GM18519 (cell line): ENCODE measurements at regions not wholly inside any gene's neighbourhood (a gene's known extent, or its start where the extent isn't known, plus 50 kb on each side); places are given as distances from the start of the nearest gene placed in this dataset.

Experiments
- ATAC-seq: cut with Tn5 transposase; IDR thresholded peaks from one replicate; pipeline ENCODE4 v1.9.1; 2021; ENCODE audit warnings: mild to moderate bottlenecking, moderate library complexity; ENCODE audit not compliant: unreplicated experiment, low FRiP score

DNA sequence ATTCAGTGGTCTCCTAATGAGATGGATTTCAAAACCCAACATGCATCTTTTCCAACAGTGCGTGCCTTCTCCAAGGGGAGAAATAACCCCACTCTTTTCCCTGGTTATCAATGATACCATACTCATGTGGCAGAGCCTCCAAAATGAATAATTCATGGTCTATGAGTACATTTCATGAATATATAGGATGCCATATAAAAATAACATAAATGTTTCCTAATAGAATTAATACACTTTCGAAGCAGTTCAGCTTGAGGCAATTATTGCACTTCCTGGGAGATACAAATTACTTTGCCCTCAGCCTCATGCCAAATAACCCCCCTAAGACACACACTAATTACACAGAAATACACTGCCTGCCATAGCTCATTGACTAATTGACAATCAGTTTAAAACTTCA, 318.6 kb downstream of the ZSWIM6 start:
- no peak for ATAC-seq

DNA sequence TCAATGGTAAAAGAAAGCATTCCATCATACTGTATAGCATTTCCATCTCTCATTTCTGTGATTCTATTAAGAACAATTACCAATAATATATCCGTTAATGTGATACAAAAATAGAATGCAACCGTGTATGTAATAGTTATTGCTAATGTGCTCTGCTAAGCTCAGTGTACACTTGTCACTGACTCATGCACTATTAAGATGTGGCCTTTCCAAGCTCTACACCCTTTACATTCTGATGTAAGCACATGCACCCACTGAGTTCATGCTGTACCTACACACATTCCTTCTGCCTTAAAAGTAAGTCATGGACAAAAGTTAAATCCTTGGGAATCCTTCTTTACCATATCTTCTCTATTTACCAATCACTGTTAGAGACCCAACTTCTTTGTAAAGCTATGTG, 319.1 kb downstream of the ZSWIM6 start:
- no peak for ATAC-seq

DNA sequence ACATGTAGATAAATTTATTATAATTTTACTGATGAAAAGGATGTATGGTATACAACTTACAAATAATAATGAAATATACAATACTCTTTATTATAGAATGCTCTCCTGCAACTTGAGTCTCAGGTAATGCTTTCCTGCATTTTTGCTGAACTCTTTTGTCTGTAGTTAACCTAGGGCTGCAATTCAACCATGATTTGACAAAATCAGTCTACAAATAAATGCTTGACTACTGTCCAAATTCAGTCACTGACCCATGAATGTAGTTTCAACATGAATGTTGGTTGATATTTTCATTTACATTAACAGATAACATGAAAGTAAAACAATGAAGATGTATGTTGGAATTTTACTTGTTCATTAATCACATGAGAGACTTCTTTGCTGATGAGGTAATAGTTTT, 320.9 kb downstream of the ZSWIM6 start:
- ATAC-seq: no peak

DNA sequence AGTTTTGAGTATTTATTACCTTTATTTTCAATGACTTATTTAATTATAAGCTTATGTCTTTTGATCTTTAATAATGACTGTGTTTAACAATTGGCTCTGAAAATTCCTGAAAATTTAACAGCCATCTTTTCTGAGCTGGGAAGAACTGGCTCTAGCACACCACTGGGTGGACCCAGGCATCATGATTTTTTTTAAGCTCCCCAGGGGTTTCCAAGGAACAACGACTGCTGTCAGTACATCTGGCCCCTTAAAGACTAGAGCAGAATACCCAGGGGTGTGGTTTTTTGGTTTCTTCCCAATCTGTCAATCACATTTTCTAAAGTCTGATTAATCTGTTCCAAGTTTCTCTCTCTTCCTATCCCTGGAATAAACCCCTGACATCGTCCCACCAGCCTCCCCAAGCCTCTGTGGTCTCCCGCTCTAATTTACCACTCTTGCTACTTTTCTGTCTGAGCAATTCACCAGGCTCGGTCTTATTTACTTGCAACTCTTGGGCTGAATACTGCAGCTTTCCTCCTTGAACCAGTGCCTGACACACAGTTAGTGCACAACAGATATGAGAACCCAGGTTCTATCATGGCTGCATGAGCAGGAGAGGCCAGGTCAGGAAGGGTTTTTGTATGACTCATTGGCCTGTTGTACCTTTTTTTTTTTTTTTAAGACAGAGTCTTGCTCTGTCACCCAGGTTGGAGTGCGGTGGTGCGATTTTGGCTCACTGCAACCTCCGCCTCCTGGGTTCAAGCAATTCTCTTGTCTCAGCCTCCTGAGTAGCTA, 321.9 kb downstream of the ZSWIM6 start:
- ATAC-seq: no peak

DNA sequence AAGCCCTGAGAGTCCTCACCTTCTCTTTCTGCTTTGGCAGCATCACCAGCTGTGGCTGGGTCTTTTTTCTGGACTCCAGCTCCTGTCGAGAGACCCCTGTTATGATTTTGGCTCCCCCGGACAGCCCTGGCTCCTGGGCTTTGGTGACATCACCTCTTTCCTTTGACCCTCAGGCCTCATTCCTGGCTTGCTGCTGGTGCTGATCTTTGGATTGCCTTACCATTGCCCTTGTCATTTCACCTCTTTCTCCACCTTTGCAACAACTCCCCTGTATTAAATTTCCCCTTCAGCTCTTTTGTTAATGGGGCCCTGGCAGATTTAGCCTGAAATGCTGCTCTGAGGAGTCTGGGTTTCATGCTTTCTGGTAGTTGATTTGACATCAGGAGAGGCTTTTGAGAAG, 322.8 kb downstream of the ZSWIM6 start:
- no peak for ATAC-seq

DNA sequence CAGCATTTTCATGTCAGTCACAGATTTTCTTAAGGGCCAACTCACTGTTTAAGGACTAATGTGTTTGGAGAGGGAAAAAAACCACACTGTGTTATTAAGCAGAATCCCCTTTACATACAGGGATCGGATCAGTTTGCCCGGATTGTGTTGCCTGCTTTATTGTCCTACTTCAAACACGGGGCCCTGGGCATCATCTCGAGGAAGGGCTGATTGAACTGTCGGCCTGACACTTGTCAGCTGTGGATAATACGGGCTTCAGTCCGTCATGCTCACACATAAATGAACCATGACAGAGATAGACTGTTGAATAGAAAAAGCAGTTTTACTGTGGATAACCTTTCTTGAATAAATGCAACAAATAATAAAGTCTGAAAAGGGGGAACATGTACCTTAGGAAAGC, 325.0 kb downstream of the ZSWIM6 start:
- ATAC-seq: no peak

DNA sequence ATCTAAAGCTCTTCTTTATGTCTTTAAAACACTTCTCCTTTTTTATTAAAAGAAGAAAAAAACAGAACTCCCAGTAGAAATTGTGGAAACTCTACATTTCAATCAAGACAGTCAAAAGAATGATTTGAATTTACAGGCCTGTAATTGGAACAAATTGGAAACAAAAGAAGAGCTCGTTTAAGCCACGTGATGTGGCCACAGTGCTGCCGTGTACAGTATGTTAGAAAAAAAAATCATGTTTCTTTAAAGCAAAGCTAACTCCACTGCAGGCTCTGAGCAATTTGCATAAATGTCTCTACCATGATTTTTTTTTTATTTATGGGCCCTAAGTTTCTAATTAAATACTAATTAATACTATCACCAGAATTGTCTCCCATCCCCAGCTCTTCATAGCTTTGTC, 325.6 kb downstream of the ZSWIM6 start:
- no peak for ATAC-seq

DNA sequence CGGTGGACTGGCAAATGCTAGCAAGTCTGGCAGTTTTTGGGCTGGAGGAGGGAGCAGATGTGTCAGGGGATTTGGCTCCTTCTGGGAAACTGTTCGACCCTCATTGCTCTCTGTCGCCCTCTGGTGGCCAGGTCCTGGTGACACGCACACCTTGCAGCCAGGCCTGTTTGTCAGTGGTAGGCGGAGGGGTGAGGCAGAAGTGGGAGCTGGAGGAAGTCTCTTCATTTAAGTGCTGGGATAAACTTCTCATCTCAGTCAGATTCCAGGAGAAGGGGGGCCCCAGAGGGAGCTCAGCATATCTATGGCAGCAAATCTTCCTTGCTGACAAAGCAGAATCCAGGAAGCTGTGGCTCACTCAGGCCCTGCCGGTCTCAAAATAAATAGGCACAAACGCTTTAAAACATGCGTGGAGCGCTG, 326.5 kb downstream of the ZSWIM6 start:
- ATAC-seq: peak; percentile 62

DNA sequence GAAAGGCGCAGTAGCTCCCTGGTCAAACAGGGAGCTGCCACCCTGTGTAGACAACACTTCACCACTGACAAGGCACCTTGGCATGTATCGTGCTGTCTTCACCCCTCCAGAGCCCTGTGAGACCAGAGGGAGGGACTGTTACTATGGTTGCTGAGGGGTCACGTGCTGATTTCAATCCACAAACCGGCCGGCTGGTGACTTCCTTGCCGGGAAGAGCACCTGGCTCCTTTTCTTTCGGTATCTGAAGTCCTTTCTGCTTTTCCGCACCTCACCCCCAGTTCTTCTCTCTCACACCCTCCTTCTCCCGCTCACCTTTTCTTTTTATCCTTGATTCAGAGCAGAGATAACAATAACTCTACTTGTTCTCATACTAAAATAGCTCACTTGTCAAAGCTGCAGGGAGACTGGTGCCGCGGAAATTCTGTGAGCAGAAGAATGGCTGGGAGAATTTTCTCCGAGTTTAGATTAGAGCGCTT, 327.2 kb downstream of the ZSWIM6 start:
- ATAC-seq: no peak

DNA sequence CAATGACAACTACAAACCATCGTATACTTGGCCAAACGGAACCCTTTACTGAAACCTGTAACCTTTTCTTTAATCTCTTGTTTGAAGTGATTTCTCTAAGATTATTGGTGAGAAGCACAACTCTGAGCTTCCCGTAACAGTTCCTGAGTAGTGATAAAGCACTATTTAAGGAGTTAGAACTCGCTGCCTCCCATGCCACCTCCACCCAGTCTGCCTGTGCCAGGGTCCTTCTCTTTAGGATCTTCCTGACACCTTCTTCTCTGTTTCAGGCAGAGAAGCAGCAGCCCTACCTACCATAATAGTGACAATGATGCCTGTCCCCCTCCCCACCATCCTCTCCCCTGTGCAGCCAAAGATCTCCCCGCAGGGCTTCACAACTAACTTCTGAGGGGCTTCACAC, 330.6 kb downstream of the ZSWIM6 start:
- ATAC-seq: no peak

DNA sequence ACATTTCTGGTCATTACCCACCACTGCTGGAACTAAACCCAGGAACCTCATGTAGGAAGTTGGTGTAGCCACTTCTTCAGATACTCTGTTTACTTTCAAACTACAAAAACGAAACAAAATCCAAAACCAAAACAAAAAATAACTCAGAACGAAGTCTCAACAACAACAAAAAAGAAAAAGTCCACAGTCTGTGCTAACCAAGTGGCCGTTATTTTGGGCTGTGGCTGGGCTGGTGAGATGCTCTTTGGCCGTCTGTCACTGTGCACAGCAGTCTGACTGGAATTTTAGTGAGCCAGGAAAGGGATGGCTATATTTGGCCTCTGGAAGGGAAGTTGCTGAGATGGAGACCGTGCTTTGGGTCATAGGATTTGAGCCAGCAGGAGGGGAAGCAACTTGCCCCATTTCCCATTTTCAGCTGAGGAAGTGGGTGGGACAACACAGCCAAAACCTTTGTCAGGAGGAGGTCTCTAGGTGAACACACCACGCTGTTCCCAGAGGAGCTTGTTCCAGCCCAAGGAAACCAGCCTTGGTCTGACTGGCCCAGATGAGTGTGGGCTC, 334.1 kb downstream of the ZSWIM6 start:
- no peak for ATAC-seq

DNA sequence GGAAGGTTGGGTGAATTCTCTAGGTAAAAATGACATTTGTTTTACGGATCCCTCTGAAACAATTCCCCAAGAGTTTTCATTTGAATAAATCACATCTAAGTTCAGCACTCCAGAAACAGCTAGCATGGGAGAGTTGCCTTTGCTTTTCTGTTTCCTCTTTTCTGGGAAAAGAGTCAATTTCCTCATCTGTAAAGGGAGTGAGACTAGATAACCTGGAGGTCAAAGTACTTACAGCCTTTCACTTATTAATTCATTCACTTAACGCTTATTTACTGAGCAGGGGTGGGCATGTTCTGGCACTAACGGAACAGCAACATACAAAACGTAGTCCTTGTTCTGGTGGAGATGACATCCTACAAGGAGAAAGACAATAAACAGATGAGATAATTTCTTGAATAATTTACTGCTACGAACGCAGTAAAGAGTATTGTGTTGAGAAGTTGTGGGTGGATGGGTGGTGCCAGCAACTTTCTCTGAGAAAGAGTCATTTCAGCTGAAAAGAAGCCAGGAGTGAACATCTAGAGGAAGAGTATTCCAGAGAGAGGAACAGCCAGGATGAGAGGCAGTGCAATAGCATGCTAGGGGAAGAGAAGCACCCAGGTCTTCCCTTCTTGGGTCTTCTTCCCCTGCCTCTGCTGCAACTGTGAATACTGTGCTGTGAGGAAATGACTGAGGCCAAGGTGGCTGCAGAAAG, 335.6 kb downstream of the ZSWIM6 start:
- no peak for ATAC-seq

DNA sequence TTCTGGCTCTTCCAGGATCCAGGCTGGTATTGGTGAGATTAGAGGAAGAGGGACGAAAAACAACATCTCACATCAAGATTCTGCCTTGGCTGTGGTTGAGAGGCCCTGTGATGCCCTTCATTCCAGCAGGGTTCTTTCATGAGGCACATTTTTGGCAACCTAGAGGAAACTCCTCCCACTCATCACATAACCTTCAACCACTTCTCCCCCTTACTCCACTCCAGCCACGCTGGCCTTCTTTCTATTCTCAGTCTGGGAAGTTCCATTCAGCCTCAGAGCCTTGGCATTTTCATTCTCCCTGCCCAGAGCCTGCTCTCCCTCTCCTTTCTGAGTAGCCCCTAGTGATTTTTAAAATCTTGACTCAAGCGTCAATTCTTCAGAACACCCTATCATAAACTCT, 337.5 kb downstream of the ZSWIM6 start:
- ATAC-seq: no peak

DNA sequence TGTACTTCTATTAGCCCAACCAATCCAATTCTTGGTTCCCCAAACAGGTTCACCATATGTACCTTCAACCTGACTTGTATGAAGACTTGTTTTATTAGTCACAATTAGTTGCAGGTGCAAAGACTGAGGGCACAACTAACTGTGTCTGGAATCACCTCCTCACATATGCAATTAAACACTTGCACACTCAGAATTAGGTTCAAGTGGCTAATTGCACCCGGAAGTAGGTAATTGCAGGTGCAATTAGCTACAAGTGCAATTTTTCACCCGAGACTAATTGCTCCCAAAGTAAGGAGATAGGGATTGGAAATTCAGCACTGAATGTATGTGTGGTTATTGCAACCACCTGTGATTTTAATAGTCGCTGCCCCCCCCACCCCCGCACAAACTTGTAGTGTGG, 338.9 kb downstream of the ZSWIM6 start:
- no peak for ATAC-seq

DNA sequence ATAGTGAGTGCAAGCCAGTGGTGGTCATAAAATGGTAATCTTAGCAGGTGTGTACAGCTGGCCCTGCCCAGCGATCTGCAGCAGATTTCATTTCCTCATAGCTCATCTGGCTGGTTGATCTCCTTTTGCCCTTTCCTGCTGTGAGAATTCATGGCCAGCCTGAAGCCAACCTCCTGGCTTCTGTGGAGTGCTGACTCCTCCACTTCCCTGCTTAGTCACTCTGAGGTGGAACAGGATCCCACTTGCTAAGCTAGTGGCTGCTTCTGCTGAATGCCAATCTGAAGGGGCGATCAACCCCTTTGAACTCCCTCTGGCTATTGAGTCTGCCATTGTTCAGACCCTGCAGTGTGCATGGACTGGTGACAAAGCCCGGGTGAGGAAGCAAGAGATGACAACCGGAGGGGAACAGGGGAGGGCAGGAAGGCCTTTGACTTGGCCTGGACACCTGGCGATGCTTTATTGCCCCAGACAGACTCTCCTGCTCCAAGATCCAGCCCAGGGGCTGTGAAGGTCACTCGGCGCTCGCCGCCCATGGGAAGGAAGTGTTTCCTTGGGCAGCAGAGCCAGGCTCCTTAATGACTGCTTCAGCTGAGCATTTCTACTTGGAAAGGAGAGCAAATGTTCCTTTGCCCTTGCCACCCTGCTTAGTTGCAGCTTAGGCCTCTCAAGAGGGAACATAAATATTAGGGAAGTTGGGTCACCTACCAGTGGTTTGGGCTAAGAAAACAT, 341.1 kb downstream of the ZSWIM6 start:
- peak; percentile 44 for ATAC-seq

DNA sequence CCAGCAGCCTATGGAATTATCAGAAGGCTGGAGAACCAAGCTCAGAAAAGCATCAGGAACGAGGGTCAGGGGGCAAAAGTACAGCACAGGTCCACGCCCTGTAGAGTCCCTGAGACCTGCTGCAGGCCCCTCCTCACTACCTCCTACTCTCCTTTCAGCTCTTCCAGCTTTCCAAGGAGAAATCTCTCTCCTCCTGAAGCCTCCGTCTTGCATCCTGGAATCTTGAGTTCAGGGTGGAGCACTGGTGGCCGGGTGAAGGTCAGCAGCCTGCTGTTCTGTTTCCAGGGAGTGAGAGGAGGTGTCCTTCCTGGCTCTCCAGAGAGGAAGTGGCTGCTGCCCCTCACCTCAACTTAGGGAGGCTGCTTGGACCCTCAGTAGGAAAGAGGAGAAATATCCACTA, 342.3 kb downstream of the ZSWIM6 start:
- ATAC-seq: no peak

DNA sequence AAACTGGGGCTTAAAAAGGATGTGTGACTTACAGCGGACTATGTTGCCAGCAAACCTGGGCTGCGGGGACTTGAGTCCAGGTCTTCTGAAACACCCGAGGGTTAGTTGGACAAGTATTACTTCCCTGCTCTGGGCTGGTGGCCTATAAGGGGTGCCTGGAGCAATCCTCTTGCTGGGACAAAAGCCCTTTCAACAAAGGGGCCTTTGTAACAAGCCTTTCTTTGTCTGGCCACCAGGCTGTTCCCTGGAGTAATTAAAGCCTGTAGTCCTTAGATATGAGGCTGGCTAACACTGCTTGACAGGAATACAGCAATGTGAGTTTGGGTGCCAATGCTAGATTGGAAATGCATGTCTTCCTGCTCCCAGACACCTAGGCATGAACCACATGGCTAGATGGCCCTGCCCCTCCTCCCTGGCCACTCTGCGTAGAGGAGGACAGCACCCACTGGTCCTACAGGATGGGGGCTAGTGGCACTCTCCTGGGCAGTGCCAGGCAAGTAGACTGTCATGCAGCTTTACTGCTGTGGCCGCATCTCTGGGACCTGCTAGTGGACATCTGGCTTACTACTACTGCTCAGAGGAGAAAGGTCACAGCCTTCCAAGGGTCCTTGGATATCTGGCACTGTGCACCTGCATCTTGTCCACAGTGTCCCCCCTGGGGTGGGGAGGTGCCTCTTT, 343.1 kb downstream of the ZSWIM6 start:
- no peak for ATAC-seq

DNA sequence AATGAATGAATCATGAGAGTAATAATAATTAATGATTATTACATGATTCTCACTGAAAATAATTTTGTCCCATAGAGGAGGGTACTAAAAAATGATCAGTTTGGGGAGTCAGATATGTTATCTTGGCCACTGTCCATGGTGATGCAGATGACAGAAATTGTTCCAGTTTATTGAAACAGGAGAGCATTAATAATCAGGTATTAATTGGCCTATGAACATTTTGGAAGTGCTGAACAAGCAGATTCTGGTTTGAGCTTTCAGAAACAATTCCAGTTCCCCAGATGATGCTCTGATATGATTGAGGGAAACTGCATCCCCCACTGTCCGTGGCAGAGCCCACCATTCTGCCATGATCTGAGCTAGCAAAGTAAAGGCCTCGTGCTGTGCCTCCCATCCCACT, 345.2 kb downstream of the ZSWIM6 start:
- no peak for ATAC-seq

DNA sequence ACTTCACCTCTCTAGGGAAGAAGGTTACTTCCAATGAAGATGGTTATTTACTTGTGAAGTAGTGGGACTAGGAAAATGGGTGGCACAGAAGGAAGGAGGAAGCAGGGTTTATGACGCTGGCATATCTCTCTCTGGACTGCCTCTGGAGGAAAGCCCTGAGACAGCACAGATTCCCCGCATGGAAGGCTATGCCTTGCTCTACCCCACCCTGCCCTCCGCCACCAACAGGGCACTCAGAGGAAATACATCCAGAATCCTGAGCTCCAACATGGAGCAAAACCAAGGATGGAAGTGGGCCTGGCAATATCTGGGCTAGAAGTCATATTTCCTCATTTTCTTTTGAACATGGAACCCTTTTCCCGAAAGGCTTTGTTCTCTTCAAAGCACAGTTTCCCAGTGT, 346.9 kb downstream of the ZSWIM6 start:
- ATAC-seq: no peak

DNA sequence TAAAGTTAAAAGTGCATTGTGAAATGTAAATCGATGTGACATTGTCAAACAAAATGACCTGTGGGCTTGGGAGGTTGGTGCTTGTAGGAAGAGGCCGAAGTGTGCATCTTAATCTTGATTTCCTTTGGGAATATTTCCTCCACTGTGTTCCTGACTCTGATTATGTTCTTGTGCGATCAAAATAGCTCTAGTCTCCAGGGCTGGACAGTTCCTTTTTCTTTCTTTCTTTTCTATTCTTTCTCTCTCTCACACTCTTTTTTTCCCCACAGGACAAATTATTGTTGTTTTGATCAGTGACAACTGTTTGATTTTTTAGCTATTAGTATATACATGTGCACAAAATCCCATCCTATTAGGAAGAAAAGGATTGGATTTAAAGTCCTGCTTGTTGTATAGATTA, 347.5 kb downstream of the ZSWIM6 start:
- ATAC-seq: no peak

DNA sequence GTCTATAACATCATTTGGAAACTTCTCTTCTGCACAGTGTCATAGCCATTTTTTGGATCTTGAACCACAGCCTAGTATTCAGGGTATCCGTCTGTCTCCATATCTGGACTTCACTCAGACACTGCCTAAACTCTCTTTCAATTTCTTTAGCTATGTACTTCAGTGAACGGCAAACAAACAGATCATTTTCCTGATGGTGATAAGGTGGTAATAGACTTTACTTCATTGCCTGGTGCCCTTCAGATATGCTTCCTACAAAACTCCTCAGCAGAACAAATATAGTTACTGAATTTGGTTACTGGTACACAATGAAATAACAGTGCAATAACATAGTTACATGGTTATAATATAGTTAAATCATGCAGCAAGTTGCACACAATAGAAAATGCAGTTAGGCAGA, 348.2 kb downstream of the ZSWIM6 start:
- no peak for ATAC-seq
